GM12891 (cell line): ENCODE measurements at regions not wholly inside any gene's neighbourhood (a gene's known extent, or its start where the extent isn't known, plus 50 kb on each side); places are given as distances from the start of the nearest gene placed in this dataset.
"Not testable (repeated sequence)": the region's sequence is repeated elsewhere in the genome, so short reads cannot be mapped to it uniquely, and the experiment has no call there.

ENCODE experiments used
- DNase-seq: peaks from one replicate; pipeline ENCODE4 v3.0.0; 2011; ENCODE audit warnings: low spot score; ENCODE audit not compliant: insufficient read length
- FAIRE-seq: peaks from 2 replicates; lab custom pipeline; 2011; peaks lifted over from hg19 to GRCh38; lab: Jason Lieb, UNC
- PAX5 ChIP-seq: IDR thresholded peaks from 2 replicates; pipeline ENCODE4 v1.6.1; 2011; ENCODE audit warnings: low read length, moderate library complexity, mild to moderate bottlenecking; ENCODE audit not compliant: insufficient read depth, severe bottlenecking
- POLR2A ChIP-seq: IDR thresholded peaks from 2 replicates; pipeline ENCODE4 v1.6.1; 2011; ENCODE audit warnings: low read depth, low read length, control low read depth
- POLR2AphosphoS5 ChIP-seq: IDR thresholded peaks from 2 replicates; pipeline ENCODE4 v1.6.1; 2011; ENCODE audit warnings: low read depth, low read length, control low read depth
- POU2F2 ChIP-seq: IDR thresholded peaks from 2 replicates; pipeline ENCODE4 v1.6.1; 2011; ENCODE audit warnings: low read depth, mild to moderate bottlenecking, control low read depth, low read length, moderate library complexity
- SPI1 ChIP-seq: IDR thresholded peaks from 2 replicates; pipeline ENCODE4 v1.6.1; 2011; ENCODE audit warnings: low read depth, low read length, control low read depth
- TAF1 ChIP-seq: IDR thresholded peaks from 2 replicates; pipeline ENCODE4 v1.6.1; 2011; ENCODE audit warnings: low read depth, low read length, control low read depth

- FAIRE-seq (no peak), DNase-seq (no peak)
- TF ChIP-seq PAX5 (no peak), TAF1 (no peak), POLR2AphosphoS5 (no peak), POU2F2 (no peak), SPI1 (no peak), POLR2A (no peak)
Observed at GRCh38 chr7:84712374-84713121, 474.3 kb downstream of the SEMA3D start.

- not testable (repeated sequence) for FAIRE-seq, DNase-seq
Observed at GRCh38 chr7:84710538-84710937, 476.3 kb downstream of the SEMA3D start.

GRCh38 chr7:84705706-84706105 is 481.1 kb downstream of the SEMA3D start:
- no peak for DNase-seq

GRCh38 chr7:84705079-84705478 is 481.8 kb downstream of the SEMA3D start:
- no peak for FAIRE-seq

More at GRCh38 chr7:84705706-84706105, 481.1 kb downstream of the SEMA3D start:
- no peak for FAIRE-seq
- TF ChIP-seq POU2F2 (no peak), TAF1 (no peak)

GRCh38 chr7:84704380-84704779 is 482.5 kb downstream of the SEMA3D start:
- DNase-seq (no peak), FAIRE-seq (no peak)
- TF ChIP-seq PAX5 (no peak), POU2F2 (no peak), SPI1 (no peak), POLR2A (no peak)

More at GRCh38 chr7:84705079-84705478, 481.8 kb downstream of the SEMA3D start:
- no peak for TF ChIP-seq POU2F2
- no peak for TF ChIP-seq POLR2AphosphoS5
- no peak for TF ChIP-seq PAX5
- no peak for TF ChIP-seq SPI1
- TF ChIP-seq TAF1 = no peak
- TF ChIP-seq POLR2A = no peak
- DNase-seq = no peak

- DNase-seq (no peak), FAIRE-seq (no peak)
- no peak for TF ChIP-seq PAX5
- TF ChIP-seq POLR2AphosphoS5 = no peak
- TF ChIP-seq TAF1 = no peak
- no peak for TF ChIP-seq SPI1
- TF ChIP-seq POU2F2 = no peak
Observed at GRCh38 chr7:84701524-84702306, 485.1 kb downstream of the SEMA3D start.

- DNase-seq (no peak), FAIRE-seq (no peak)
- TF ChIP-seq SPI1 = no peak
- no peak for TF ChIP-seq PAX5
- no peak for TF ChIP-seq TAF1
- no peak for TF ChIP-seq POLR2AphosphoS5
- TF ChIP-seq POLR2A = no peak
- TF ChIP-seq POU2F2 = no peak
Observed at GRCh38 chr7:84700563-84701370, 486.1 kb downstream of the SEMA3D start.

- DNase-seq (no peak), FAIRE-seq (no peak)
- TF ChIP-seq POLR2A (no peak), SPI1 (no peak), POU2F2 (no peak), TAF1 (no peak), PAX5 (no peak), POLR2AphosphoS5 (no peak)
Observed at GRCh38 chr7:84697506-84697905, 489.4 kb downstream of the SEMA3D start.

- no peak for TF ChIP-seq POLR2A
- DNase-seq (no peak), FAIRE-seq (no peak)
Observed at GRCh38 chr7:84693483-84693882, 493.4 kb downstream of the SEMA3D start.

GRCh38 chr7:84688671-84689070 is 494.1 kb upstream of the SEMA3A start:
- FAIRE-seq (no peak), DNase-seq (no peak)
- TF ChIP-seq POLR2AphosphoS5 (no peak), TAF1 (no peak), POU2F2 (no peak), POLR2A (no peak), PAX5 (no peak), SPI1 (no peak)
